Lower leg skin (tissue), 4 donors: ENCODE measurements at regions not wholly inside any gene's neighbourhood (a gene's known extent, or its start where the extent isn't known, plus 50 kb on each side); places are given as distances from the start of the nearest gene placed in this dataset.

Experiments
- DNase-seq, 2 donors: peaks; one replicate each; pipeline ENCODE4 v3.0.0-alpha.2; 2019; ENCODE audit warnings: low spot score in 2 of 2
- H3K4me3 ChIP-seq: fragments of 200-600 bp; sonication (generic); 2 replicates; pipeline ENCODE4 v1.5.1; 2017; ENCODE audit warnings: mild to moderate bottlenecking, low read depth; ENCODE audit not compliant: poor library complexity, severe bottlenecking
- POLR2A ChIP-seq, 2 donors: fragments of 450-650 bp; IDR thresholded peaks; one replicate each; pipeline ENCODE4 v1.6.1; 2016 to 2017; ENCODE audit warnings: antibody characterized with exemption in 2 of 2, mild to moderate bottlenecking in 1 of 2, moderate library complexity in 1 of 2
- WGBS, 2 donors: methylation state at CpG; one replicate each; pipeline ENCODE4 v1.1.5; 2018; 5-methylcytosine and 5-hydroxymethylcytosine counted together
- intact Hi-C: fragments of 100-400 bp; cut with DNase I; formaldehyde crosslinking; loops from one replicate; pipeline ENCODE4 v1.15.0; 2023; ENCODE audit warnings: low total_unique reads
- TF ChIP-seq, protein P1 (sequence below), 3 donors: fragments of 450-650 bp; IDR thresholded peaks; one replicate each; pipeline ENCODE4 v1.5.1; 2016; ENCODE audit warnings: antibody characterized with exemption in 3 of 3, mild to moderate bottlenecking in 3 of 3, moderate library complexity in 2 of 3

- intact Hi-C loops: no loop called here
- DNase-seq: no peak
- 38 to 66% methylated on average over 2 of the region's 2 CpGs for WGBS, 2 donors
- no peak overlapping the region for H3K4me3 ChIP-seq
- TF ChIP-seq, protein P1, sequence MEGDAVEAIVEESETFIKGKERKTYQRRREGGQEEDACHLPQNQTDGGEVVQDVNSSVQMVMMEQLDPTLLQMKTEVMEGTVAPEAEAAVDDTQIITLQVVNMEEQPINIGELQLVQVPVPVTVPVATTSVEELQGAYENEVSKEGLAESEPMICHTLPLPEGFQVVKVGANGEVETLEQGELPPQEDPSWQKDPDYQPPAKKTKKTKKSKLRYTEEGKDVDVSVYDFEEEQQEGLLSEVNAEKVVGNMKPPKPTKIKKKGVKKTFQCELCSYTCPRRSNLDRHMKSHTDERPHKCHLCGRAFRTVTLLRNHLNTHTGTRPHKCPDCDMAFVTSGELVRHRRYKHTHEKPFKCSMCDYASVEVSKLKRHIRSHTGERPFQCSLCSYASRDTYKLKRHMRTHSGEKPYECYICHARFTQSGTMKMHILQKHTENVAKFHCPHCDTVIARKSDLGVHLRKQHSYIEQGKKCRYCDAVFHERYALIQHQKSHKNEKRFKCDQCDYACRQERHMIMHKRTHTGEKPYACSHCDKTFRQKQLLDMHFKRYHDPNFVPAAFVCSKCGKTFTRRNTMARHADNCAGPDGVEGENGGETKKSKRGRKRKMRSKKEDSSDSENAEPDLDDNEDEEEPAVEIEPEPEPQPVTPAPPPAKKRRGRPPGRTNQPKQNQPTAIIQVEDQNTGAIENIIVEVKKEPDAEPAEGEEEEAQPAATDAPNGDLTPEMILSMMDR (IDR thresholded peaks at IDR 0.05): no peak
- no peak for TF ChIP-seq POLR2A (IDR thresholded peaks at IDR 0.05)
These were observed 292.8 kb upstream of the RAG2 start for GRCh38 chr11:36890841-36891240.

DNA sequence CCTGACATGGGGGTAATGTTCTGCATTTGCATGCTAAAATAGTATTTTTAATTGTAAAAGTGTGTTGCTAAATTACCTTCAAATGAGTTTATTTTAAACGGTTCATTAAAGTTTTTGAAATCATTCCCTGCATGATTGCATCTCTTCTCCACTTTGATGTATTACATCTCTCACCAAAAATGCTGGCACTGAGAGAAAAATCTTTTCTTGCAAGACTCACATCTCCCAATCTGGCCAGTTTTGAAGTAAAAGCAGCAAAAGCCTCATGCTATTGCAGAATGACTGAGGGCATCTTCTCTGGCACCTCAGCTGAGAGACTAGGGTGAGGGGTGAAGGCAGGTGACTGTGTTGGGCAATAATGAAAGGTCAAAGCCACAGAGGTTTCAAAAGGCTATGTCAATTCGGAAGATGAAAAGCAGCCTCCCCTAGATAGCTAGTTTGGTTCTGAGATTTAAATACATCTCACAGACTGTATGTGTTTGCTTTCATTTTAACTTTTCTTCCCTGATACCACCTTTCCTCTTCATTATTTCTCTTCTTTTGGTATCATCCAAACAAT, 292.2 kb upstream of the RAG2 start:
- 55 to 76% methylated on average over 2 of the region's 2 CpGs for WGBS, 2 donors
- DNase-seq: no peak
- intact Hi-C loops: no loop called here
- H3K4me3 ChIP-seq: no peak overlapping the region
- TF ChIP-seq, protein P1 (IDR thresholded peaks at IDR 0.05): no peak
- TF ChIP-seq POLR2A (IDR thresholded peaks at IDR 0.05): no peak

DNA sequence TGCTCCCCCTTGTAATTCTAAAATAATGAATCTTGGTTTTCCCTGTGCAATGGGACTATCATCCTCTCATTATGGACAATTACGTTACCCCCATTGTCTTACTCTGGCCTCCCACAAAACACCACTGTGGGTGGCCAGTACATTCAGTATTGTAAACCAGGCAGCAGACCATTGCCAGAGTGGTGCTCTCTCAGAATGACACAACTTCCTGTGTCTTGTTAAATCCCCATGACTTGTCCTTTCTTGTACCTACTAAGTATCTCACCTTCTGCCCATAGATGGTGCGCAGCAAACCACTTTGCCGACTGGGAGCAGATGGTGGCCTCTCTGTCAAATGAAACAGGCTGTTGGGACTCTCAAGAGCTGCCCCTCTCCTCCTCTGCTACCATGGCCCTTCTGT, 287.1 kb upstream of the RAG2 start:
- H3K4me3 ChIP-seq: no peak overlapping the region
- 94 to 97% methylated on average over 3 of the region's 3 CpGs for WGBS, 2 donors
- intact Hi-C loops: no loop called here
- TF ChIP-seq, protein P1 (IDR thresholded peaks at IDR 0.05): no peak
- no peak for TF ChIP-seq POLR2A (IDR thresholded peaks at IDR 0.05)
- DNase-seq: no peak

DNA sequence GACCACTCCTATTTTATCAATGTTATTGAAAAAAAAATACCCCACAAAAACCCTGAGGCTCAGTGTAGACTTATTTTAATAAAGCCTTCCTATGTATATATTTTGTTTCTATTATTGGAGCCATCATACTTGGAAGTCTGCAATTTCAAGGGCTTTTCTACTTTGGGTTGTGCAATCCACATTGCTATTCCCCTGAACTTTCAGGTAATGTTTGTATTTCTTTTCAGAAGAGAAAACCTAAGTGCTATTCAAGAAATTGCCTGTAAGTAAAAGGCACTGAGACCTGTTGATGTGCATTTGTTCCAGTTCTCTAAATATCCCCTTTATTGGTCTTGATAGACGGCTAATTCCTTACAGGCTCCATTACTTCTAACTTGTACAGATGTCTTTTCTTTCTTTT, 280.7 kb upstream of the RAG2 start:
- WGBS, 2 donors: 69 to 71% methylated on average over 1 of the region's 1 CpG
- TF ChIP-seq, protein P1 (IDR thresholded peaks at IDR 0.05): no peak
- TF ChIP-seq POLR2A (IDR thresholded peaks at IDR 0.05): no peak
- H3K4me3 ChIP-seq: no peak overlapping the region
- DNase-seq: no peak
- intact Hi-C loops: no loop called here

- H3K4me3 ChIP-seq: no peak overlapping the region
- intact Hi-C loops: no loop called here
- no peak for DNase-seq
- no peak for TF ChIP-seq POLR2A (IDR thresholded peaks at IDR 0.05)
- TF ChIP-seq, protein P1 (IDR thresholded peaks at IDR 0.05): no peak
These were observed 279.1 kb upstream of the RAG2 start for GRCh38 chr11:36877149-36877548.

GRCh38 chr11:36876266-36876665, 278.2 kb upstream of the RAG2 start:
- no peak overlapping the region for H3K4me3 ChIP-seq
- DNase-seq: no peak
- WGBS, 2 donors: 25 to 35% methylated on average over 1 of the region's 1 CpG
- intact Hi-C loops: no loop called here
- TF ChIP-seq POLR2A (IDR thresholded peaks at IDR 0.05): no peak
- TF ChIP-seq, protein P1 (IDR thresholded peaks at IDR 0.05): no peak
